ENCODE measurements at regions not wholly inside any gene's neighbourhood (a gene's known extent, or its start where the extent isn't known, plus 50 kb on each side); places are given as distances from the start of the nearest gene placed in this dataset.
"Not testable (repeated sequence)": the region's sequence is repeated elsewhere in the genome, so short reads cannot be mapped to it uniquely, and the experiment has no call there.

DNA sequence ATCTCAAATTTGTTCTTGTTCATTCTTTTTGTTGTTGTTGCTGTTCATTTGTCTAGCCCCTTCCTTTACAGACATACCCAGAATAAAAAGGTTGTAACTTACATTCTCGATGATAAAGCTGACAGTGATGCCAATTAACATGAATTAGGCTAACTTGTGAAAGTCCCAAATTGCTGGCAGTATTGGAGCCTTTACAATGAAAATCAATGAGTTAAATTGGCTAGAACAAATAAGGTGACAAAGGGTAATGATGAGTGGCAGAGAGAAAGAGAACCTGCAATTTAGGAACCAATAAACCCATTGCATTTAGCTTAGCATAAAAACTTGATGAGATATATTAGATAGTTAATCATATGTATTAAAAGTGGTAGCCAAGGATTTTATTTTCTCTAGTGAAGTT lies 521.0 kb downstream of the ADCYAP1 start:
- peak; percentile 46 for DNase-seq

DNA sequence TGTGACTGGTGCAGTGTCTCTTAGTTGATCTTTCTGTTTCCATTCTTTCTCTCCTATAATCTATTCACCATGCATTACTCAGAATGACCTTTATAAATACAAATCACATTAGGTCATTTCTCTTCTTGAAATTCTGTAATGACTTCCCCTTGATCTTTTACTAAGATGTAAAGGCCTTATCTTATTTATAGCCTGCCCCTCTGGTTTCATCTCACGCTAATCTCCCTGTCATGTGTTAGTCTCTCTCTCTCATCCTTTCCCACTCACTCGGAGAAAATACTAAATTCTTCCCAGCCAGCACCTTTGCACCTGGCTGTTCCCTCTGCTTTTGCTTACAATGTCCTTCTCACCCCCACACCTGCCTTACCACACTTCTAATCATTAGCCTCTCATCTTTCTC lies 530.8 kb downstream of the ADCYAP1 start:
- DNase-seq, result no peak

DNA sequence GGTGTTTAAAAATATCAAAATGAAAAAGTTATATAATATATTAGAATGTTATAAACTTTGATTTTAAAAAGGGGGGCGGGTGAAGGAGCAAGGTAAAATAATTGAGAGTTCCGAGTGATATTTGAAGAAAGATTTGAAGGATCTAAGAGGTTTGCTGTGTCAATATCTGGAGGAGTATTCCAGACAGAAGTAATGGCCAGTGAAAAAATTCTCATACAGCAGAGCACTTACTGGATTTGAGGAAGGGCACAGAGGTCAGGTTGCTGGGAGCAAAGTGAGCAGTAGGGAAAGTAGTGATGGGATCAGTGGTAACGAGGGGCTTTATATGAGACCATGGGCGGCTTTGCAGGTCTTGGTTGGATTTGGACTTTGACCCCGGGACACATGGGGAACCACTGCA lies 531.5 kb downstream of the ADCYAP1 start:
- DNase-seq, result no peak

GRCh38 chr18:1438458-1438910 lies 533.8 kb downstream of the ADCYAP1 start:
- no peak for DNase-seq

- DNase-seq, result no peak
Measured at GRCh38 chr18:1438967-1439366, 534.3 kb downstream of the ADCYAP1 start.

GRCh38 chr18:1444062-1444461 lies 539.4 kb downstream of the ADCYAP1 start:
- DNase-seq, result not testable (repeated sequence)

GRCh38 chr18:1446765-1447164 lies 542.1 kb downstream of the ADCYAP1 start:
- DNase-seq, result no peak

GRCh38 chr18:1452821-1453220 lies 548.1 kb downstream of the ADCYAP1 start:
- DNase-seq, result no peak

DNA sequence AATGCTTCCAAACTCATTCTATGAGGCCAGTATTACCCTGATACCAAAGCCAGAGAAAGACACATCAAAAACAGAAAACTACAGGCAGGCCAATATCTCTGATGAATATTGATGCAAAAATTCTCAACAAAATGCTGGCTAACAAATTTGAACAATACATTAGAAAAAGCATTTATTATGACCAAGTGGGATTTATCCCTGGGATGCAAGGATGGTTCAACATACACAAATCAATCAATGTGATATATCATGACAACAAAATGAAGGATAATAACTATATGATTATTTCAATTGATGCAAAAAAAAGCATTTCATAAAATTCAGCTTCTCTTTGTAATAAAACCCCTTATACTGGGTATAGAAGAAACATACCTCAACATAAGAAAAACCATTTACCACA lies 550.9 kb downstream of the ADCYAP1 start:
- no peak for DNase-seq

DNA sequence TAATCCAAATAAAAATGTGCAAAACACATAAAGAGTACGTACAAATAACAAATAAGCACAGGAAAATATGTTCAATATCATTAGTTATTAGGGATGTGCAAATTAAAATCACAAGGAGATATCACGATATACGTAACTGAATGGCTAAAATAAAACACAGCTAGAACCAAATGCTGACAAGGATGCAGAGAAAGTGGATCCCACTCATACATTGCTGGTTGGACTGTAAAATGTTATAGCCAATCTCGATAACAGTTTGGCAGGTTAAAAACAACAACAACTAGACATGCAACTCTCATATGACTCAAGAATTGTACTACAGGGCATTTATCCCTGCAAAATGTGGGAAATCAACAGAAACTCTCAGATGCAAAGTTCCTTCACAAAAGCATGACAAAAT lies 553.9 kb downstream of the ADCYAP1 start:
- no peak for DNase-seq

DNA sequence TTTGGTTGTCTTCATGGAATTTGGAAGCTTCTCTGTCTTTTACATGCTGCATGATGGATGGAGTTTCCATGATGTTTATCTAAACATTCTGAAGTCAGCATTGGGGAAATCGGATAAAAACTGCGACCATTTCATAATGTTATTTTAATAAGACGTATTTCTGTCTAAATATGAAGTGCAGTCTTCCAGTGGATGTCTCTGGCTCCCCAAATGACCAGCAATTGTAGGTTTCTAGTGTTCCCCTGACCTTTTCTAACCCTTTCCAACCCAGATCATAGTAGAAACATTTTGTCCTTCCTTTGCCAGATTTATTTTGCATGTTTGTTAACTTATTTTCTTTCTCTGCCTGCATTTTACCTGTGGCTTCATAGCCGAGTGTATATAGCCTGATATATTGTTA lies 559.3 kb downstream of the ADCYAP1 start:
- DNase-seq, result no peak

DNA sequence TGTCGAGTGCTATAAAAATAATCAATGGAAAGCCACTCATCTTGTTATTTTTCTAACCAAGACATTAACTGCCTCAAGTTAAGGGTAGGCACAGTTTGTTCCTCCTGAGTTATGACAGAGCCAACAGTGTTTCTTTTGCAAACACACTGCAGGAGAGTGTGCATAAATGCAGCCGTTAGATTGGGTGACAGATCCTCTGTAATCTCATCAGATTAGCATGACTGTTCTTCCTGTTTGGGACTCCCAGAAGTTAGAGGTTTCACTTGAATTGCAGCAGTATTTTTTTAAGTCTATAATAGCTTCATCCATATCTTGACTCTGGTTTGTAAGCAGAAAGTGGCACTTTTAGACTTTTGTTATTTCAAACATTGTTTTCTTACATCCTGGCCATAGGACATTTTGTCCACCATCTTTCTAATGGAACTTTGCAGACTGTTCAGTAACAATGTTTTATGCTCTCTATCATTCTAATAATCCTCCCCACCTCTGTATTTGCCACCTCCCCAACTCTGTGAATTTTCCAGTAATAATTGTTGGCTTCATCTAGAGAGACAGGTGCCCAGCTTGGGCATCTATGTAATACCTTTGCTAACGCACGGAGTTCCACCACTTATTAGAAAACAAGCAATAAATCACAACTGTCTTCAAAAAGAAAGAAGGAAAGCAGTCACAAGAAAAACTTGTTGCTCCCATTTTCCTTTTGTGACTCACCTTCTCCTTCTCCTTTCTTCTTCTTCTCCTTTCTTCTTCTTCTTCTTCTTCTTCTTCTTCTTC lies 560.0 kb downstream of the ADCYAP1 start:
- no peak for DNase-seq

DNA sequence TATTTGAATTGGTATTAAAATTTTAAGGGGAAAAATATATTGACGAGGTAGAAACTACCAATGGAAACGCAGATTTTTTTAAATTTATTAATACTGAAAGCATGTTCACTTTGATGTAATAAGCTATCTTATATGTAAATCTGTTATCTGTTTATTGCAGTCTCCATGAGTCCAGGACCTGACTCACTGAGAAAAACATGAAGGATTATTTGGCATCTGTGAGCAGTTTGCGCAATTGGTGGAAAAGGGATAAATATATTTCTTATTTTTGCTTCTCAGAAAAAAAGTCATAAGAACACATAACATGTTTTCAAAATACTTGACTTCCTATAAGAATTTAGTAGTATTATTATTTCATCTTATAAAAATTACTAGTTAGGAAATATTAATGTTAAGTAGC lies 561.4 kb downstream of the ADCYAP1 start:
- DNase-seq, result no peak

GRCh38 chr18:1467461-1467964 lies 562.8 kb downstream of the ADCYAP1 start:
- no peak for DNase-seq

- no peak for DNase-seq
Measured at GRCh38 chr18:1468550-1468949, 563.9 kb downstream of the ADCYAP1 start.

DNA sequence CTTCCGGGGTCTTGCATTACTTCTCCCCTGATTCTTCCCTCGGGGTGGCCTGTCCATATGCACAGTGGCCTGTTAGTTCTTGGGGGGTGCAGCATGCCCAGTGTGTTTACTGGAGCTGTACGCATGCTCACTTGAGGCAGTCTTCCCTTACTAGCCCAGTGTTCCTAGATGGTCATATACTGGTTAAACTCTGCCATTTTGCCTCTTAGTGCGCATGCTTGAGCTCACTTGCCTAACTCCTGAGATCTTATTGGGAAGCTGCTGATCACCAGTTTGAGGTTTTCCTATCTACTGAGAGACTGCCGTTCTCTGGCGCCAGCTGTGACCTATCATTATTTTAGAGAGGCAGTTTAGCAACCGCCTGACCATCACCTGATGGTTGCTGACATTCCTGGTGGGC lies 571.2 kb downstream of the ADCYAP1 start:
- DNase-seq, result no peak

DNA sequence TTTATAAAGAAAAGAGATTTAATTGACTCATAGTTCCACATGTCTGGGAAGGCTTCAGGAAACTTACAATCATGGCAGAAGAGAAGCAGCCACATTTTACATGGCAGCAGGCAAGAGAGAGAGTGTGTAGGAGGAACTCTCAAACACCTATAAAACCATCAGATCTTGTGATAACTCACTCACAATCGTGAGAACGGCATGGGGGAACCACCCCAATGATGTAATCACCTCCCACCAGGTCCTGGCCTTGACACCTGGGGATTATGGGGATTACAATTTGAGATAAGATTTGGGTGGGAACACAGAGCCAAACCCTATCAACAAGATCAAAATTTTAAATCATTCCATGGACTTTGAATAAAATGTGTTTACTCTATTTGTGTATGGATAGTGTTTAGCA lies 575.6 kb downstream of the ADCYAP1 start:
- no peak for DNase-seq

- DNase-seq, result no peak
Measured at GRCh38 chr18:1481577-1481976, 576.9 kb downstream of the ADCYAP1 start.

GRCh38 chr18:1483385-1483784 lies 578.7 kb downstream of the ADCYAP1 start:
- DNase-seq, result no peak

GRCh38 chr18:1487457-1487856 lies 582.8 kb downstream of the ADCYAP1 start:
- DNase-seq, result no peak

- DNase-seq, result no peak
Measured at GRCh38 chr18:1488394-1488793, 583.7 kb downstream of the ADCYAP1 start.

GRCh38 chr18:1488957-1489356 lies 584.3 kb downstream of the ADCYAP1 start:
- DNase-seq, result no peak

- no peak for DNase-seq
Measured at GRCh38 chr18:1495387-1495786, 590.7 kb downstream of the ADCYAP1 start.

DNA sequence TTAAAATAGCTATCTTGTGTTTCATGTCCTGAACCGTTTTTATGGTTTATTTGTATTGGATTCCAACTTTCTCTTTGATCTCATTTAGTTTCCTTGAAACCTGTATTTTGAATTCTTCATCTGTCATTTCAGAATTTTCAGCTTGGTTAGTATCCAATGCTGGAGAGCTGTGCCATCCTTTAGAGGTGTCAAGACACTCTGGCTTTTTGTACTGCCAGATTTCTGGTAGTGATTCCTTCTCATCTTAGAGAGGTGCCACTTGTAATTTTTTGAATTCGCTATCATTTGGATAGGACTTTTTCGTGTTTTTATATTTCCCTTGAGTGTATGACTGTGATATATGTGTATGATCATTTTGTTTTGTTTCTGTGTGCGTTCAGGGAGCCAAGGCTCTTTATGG lies 591.4 kb downstream of the ADCYAP1 start:
- DNase-seq, result no peak

DNA sequence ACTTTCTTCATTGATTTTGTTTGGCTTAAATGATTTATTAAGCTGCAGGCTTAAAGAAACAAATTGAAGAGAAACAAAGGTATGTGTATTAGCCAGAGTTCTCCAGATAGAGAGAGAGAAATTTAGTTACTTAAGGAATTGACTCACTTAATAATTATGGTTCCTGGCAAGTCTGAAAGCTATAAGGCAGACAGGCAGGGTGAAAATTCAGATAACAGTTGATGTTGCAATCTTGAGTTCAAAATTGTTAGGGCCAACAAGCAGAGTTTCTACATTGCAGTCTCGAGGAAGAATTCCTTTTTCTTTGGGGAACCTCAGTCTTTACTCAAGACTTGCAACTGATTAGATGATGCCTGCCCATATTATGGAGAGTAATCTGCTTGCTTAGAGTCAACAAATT lies 593.5 kb downstream of the ADCYAP1 start:
- no peak for DNase-seq

Measured in retina (tissue), 1 donor.